ENCODE measurements at regions not wholly inside any gene's neighbourhood (a gene's known extent, or its start where the extent isn't known, plus 50 kb on each side); places are given as distances from the start of the nearest gene placed in this dataset.

- TF ChIP-seq, protein P1, sequence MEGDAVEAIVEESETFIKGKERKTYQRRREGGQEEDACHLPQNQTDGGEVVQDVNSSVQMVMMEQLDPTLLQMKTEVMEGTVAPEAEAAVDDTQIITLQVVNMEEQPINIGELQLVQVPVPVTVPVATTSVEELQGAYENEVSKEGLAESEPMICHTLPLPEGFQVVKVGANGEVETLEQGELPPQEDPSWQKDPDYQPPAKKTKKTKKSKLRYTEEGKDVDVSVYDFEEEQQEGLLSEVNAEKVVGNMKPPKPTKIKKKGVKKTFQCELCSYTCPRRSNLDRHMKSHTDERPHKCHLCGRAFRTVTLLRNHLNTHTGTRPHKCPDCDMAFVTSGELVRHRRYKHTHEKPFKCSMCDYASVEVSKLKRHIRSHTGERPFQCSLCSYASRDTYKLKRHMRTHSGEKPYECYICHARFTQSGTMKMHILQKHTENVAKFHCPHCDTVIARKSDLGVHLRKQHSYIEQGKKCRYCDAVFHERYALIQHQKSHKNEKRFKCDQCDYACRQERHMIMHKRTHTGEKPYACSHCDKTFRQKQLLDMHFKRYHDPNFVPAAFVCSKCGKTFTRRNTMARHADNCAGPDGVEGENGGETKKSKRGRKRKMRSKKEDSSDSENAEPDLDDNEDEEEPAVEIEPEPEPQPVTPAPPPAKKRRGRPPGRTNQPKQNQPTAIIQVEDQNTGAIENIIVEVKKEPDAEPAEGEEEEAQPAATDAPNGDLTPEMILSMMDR (conservative IDR thresholded peaks at IDR 0.05; ENCODE audit: low read depth in 2 of 2) = no peak
- TF ChIP-seq ZNF114 (CRISPR knock-in tag; IDR thresholded peaks at IDR 0.05) = no peak
- no peak for TF ChIP-seq CREB1 (CRISPR knock-in tag; IDR thresholded peaks at IDR 0.05; ENCODE audit: low read depth)
- no peak for TF ChIP-seq POLR2AphosphoS5 (IDR thresholded peaks at IDR 0.05; ENCODE audit: low read depth)
- no peak for TF ChIP-seq EZH2 (IDR thresholded peaks at IDR 0.05; ENCODE audit: low read depth, unreplicated experiment)
- no peak for TF ChIP-seq EZH2phosphoT487 (IDR thresholded peaks at IDR 0.05; ENCODE audit: unreplicated experiment)
- TF ChIP-seq, protein P2, sequence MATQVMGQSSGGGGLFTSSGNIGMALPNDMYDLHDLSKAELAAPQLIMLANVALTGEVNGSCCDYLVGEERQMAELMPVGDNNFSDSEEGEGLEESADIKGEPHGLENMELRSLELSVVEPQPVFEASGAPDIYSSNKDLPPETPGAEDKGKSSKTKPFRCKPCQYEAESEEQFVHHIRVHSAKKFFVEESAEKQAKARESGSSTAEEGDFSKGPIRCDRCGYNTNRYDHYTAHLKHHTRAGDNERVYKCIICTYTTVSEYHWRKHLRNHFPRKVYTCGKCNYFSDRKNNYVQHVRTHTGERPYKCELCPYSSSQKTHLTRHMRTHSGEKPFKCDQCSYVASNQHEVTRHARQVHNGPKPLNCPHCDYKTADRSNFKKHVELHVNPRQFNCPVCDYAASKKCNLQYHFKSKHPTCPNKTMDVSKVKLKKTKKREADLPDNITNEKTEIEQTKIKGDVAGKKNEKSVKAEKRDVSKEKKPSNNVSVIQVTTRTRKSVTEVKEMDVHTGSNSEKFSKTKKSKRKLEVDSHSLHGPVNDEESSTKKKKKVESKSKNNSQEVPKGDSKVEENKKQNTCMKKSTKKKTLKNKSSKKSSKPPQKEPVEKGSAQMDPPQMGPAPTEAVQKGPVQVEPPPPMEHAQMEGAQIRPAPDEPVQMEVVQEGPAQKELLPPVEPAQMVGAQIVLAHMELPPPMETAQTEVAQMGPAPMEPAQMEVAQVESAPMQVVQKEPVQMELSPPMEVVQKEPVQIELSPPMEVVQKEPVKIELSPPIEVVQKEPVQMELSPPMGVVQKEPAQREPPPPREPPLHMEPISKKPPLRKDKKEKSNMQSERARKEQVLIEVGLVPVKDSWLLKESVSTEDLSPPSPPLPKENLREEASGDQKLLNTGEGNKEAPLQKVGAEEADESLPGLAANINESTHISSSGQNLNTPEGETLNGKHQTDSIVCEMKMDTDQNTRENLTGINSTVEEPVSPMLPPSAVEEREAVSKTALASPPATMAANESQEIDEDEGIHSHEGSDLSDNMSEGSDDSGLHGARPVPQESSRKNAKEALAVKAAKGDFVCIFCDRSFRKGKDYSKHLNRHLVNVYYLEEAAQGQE (IDR thresholded peaks at IDR 0.05; ENCODE audit: unreplicated experiment) = no peak
- TF ChIP-seq STAT1 (IDR thresholded peaks at IDR 0.05; ENCODE audit: unreplicated experiment) = no peak
- no peak for TF ChIP-seq JUNB (IDR thresholded peaks at IDR 0.05; ENCODE audit: unreplicated experiment)
- TF ChIP-seq, protein P3, sequence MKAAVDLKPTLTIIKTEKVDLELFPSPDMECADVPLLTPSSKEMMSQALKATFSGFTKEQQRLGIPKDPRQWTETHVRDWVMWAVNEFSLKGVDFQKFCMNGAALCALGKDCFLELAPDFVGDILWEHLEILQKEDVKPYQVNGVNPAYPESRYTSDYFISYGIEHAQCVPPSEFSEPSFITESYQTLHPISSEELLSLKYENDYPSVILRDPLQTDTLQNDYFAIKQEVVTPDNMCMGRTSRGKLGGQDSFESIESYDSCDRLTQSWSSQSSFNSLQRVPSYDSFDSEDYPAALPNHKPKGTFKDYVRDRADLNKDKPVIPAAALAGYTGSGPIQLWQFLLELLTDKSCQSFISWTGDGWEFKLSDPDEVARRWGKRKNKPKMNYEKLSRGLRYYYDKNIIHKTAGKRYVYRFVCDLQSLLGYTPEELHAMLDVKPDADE (IDR thresholded peaks at IDR 0.05) = no peak
- TF ChIP-seq NANOG (IDR thresholded peaks at IDR 0.05; ENCODE audit: borderline replicate concordance) = no peak
Measured at GRCh38 chr6:112581015-112581414, 233.9 kb downstream of the RFPL4B start.
